LNCAP (cell line): ENCODE measurements at regions not wholly inside any gene's neighbourhood (a gene's known extent, or its start where the extent isn't known, plus 50 kb on each side); places are given as distances from the start of the nearest gene placed in this dataset.

Experiments
- TF ChIP-seq, protein P1 (sequence below): fragments of 450-650 bp; IDR thresholded peaks from 2 replicates; pipeline ENCODE4 v1.5.1; 2017; ENCODE audit warnings: mild to moderate bottlenecking

DNA sequence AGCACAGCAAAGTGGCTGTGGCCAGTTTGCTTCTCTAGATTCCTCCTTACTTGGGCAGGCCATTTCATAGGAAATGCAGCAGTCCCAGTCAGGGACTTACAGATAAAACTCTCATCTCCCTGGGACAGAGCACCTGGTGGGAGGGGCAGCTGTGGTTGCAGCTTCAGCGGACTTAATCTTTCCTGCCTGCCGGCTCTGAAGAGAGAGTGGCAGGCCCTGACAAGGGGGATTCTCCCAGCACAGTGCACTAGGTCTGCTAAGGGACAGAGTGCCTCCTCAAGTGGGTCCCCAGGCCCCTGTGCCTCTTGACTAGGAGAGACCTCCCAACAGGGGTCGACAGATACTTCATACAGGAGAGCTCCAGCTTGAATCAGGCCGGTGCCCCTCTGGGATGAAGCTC lies 1649.1 kb downstream of the LRRC4C start:
- TF ChIP-seq, protein P1, sequence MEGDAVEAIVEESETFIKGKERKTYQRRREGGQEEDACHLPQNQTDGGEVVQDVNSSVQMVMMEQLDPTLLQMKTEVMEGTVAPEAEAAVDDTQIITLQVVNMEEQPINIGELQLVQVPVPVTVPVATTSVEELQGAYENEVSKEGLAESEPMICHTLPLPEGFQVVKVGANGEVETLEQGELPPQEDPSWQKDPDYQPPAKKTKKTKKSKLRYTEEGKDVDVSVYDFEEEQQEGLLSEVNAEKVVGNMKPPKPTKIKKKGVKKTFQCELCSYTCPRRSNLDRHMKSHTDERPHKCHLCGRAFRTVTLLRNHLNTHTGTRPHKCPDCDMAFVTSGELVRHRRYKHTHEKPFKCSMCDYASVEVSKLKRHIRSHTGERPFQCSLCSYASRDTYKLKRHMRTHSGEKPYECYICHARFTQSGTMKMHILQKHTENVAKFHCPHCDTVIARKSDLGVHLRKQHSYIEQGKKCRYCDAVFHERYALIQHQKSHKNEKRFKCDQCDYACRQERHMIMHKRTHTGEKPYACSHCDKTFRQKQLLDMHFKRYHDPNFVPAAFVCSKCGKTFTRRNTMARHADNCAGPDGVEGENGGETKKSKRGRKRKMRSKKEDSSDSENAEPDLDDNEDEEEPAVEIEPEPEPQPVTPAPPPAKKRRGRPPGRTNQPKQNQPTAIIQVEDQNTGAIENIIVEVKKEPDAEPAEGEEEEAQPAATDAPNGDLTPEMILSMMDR = no peak

DNA sequence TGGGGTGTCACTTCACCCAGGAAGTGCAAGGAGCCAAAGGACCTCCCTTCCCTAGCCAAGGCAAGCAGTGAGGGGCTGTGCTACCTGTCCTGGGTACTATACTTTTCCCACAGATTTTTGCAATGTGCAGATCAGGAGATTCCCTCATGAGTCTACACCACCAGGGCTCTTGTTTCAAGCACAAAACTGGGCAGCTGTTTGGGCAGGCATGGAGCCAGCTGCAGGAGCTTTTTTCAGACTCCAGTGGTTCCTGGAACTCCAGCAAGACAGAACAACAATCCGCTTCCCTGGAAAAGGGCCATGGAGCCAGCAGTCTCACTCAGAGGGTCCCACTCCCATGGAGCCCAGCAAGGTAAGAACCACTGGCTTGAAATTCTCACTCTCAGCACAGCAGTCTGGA lies 1649.6 kb downstream of the LRRC4C start:
- TF ChIP-seq, protein P1 = no peak

DNA sequence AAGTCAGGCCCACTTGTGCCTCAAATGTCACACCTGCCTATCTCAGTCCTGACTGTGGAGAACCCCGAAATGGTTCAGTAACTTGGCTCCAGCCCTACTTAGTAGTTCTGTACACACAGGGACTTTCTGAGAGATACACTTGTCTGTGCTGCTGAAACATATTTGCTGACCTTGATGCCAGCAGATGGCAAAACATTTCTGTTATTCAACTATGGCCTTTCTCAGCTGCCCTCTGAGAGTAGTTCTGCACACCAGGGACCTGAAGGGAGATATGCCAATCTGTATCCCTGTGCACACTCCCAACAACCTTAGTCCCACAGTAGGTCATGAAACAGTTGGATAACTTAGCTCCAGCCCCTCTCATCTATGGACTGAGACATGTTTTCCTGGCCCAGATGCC lies 1651.5 kb downstream of the LRRC4C start:
- TF ChIP-seq, protein P1 = no peak

DNA sequence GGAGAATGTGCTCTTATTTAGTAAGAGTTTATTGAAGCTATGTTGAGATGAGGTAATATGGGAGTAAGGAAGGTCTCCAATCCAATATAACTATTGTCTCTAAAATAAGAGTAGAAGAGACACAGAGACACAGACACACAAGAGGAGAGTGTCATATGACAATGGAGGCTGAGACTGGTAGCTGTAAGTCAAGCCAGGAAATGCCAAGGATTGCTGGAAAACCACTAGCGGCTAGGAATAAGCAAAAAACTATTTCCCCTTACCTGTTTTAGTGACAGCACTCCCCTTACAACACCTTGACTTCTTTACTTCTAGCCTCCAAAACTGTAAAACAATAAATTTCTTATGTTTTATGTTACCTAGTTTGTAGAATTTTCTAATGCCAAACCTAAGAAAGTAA lies 1652.8 kb downstream of the LRRC4C start:
- TF ChIP-seq, protein P1 = no peak

DNA sequence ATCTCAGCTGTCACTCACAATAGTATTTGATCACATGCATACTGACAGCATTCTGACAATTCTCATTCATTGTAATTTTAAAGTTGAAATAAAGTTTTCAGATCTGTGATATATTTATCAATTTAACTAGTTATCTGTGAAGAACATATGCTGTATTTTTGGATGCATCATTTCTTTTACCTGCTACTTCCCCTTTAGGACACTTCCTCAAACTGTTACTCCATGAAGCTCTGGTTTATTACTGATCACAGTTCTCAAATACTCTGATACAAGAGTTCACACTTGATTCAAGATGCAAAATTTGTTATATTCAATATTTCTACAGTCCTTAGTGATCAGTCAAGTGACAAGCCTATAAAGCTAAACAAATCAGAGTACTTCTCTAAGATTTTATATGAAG lies 1655.2 kb downstream of the LRRC4C start:
- TF ChIP-seq, protein P1 = no peak

DNA sequence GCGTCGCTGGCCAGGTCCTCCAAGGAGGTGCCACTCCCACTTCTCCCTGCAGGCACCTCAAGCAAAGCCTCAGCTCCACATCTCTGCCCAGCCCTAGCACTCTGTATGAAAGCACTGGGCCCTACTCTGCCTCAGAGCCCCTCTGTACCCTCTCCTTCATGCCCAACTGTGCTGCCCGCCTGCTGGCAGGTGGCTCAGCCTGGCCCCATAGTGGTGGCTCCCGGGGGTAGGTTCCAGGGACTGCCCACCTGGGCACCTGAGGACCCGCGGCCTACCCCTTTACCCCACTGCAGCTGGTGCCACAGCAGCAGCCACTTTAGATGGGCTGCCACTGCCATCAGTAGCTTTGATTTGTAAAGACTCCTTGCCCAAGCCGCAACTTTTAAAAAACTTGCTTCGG lies 1672.8 kb downstream of the LRRC4C start:
- TF ChIP-seq, protein P1 = no peak

DNA sequence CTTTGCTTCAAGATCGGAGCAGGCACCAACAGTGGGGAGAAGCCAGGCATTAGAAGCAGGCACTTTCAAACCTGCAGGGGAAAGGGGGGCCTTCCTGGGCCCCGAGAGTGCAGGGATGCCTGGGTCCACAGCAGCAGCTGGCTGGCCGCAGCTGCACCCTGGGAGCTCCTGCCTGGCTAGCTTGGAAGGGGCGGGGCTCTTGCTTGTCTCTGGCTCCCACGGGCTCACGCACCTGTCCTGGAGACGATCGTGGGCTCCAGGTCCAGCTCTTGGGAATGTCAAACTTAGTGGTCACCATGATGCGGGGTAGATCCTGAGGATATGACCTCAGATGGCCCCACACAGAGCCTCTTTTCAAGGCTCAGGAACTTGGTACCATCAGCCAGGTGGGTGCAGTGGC lies 1673.2 kb downstream of the LRRC4C start:
- TF ChIP-seq, protein P1 = no peak

DNA sequence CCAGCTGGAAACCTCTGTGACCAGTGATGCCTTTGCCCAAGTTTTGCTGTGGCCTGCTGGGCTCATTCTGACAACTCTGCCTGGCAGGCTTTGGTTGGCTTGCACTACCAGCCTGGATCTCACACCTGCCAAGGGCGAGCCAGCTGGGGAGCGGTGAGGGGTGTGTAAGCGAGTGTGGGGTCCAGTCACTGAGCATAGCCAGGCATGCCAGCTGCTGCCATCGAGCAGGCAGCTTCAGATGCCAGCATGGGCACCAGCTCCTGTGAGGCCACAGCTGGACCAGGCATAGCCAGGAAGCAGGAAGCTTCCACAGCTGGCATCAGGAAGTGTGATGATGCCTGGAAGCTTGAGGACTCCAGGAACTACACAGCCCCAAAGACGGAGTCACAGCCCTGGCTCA lies 1674.6 kb downstream of the LRRC4C start:
- TF ChIP-seq, protein P1 = no peak
